HG02759 (cell line): ENCODE measurements at regions not wholly inside any gene's neighbourhood (a gene's known extent, or its start where the extent isn't known, plus 50 kb on each side); places are given as distances from the start of the nearest gene placed in this dataset.
"Not testable (repeated sequence)": the region's sequence is repeated elsewhere in the genome, so short reads cannot be mapped to it uniquely, and the experiment has no call there.

Experiments used
- ATAC-seq: cut with Tn5 transposase; IDR thresholded peaks from one replicate; pipeline ENCODE4 v1.9.1; 2021; ENCODE audit warnings: mild to moderate bottlenecking, moderate library complexity; ENCODE audit not compliant: unreplicated experiment

DNA sequence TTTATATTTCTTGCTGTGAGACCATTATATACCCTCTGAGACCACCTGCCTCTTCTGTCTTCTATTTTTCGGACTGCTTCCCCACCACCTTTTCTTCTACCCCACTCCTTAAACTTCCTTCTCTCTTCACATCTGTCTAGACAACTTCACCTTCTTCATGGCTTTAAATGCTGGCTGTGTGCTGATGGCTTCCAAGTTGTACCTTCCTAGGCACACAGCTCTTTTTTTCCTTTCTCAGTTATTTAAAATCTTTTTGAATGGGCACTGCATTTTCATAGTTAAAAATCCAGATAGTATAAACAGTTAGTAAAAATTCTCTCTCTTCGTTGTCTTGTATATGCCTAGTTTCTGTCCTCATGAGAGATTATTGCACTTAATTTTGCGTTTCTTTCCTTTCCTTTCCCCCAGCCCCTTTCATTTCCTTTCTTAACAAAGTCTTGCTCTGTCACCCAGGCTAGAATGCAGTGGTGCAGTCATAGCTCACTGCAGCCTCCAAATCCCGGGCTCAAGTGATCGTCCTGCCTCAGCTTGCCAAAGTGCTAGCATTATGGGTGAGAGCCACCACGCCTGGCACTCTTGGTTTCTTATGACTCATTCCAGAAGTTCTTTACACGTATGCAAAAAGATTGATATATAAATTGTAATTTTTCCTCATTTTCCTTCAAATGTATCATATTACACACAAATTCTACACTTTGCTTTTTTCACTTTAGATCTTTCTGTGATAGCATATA is 114.3 kb downstream of the NPIPB5 start:
- no peak for ATAC-seq

DNA sequence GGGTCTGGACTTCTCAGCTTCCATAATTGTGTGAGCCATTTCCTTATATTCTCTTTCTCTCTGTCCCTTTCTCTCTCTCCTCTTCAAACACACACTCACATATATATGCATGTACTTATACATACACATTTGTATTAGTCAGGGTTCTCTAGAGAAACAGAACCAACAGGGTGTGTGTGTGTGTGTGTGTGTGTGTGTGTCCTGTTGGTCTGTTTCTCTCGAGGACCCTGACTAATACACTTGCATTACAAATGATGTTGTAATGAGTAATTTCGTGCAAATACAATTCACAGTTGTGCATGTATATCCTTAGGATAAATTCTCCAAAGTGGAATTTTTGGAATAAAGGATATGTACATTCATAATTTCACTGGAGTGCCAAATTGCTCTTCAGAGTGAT is 115.3 kb downstream of the NPIPB5 start:
- no peak for ATAC-seq

DNA sequence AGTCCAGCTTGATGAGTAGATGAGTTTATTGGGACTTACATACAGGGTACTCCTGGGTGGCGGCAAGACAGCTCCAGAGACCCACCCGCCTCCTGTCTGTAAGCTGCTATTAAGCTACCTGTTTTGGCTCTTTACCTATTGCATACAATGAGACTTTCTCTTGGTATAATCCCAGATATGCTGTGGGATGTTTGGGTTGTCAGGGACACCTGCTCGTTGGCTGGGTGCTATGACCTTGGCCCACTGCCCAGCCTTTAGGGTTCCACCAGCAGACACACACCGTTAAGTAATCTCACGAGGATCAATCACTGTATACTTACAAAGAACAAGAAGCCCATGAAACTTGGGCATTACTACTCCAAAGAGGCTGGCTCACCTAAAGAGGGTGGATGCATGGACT is 116.4 kb downstream of the NPIPB5 start:
- no peak for ATAC-seq

- no peak for ATAC-seq
Measured at GRCh38 chr16:22628994-22629393, 118.3 kb downstream of the NPIPB5 start.

GRCh38 chr16:22630242-22630641 is 119.6 kb downstream of the NPIPB5 start:
- ATAC-seq = no peak

DNA sequence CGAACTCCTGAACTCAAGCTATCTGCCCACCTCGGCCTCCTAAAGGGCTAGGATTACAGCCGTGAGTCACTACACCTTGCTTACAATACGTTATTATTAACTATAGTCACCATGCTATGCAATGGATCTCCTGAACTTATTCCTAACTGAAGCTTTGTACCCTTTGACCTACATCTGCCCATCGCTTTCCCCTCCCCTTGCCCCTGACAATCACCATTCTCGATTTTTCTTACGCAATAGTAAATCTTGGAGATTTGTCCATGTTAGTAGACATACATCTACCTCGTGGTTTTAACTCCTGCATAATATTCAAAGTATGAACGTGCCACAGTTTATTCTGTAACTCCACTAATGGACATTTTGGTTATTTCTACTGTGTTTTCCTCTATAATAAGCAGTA is 120.6 kb downstream of the NPIPB5 start:
- no peak for ATAC-seq

- no peak for ATAC-seq
Measured at GRCh38 chr16:22632606-22633005, 121.9 kb downstream of the NPIPB5 start.

DNA sequence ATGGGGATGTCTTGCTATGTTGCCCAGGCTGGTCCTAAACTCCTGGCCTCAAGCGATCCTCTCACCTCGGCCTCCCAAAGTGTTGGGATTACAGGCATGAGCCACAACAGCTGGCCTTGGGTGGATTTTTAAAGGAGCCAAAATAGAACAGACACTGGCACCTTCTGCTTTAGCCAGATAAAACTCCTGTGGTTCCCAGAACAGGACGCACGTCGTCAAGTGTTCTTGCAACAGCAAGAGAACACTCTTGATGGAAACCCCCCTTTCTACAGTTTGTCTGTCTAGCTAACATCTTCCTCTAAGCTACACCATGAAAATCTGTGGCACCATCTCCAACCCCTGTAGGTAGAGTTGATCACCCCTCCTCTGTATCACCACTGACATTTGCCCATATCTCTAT is 122.6 kb downstream of the NPIPB5 start:
- ATAC-seq = no peak

DNA sequence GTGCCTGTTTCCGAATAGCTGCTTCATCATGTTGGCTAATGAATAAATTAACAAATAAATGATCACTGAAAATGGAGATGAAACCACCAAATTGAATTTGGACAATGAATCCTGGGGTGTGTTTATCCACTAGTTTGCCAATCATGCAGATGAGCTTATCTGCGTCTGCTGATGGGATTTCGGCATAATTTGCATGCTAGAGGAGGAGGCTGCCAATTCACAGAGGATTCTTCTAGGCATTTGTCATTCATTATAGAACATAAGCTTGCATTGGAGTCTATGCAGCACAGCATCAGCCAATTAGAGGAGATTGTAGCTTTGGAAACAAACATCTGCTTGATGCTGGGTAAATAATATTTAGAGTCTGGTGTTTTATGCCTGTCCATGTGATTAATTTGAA is 123.1 kb downstream of the NPIPB5 start:
- ATAC-seq = no peak

DNA sequence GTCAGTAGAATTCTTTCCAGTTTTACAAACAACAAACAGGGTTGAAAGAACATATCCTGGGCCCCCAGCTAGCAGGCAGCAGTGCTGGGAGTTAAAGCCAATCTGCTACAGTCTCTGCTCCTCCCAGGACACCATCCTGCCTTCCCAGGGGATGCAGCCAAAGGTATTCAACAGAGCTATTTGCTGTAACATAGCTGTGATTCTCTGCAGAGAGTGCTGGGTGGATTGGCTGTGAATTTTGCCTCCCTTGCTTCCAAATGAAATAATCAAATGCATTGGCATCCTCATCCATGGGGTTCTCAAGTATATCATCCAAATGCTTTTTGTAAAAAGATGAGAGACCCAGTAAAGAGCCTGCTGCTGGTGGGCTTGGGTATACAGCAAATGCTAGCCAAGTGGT is 124.3 kb downstream of the NPIPB5 start:
- ATAC-seq = no peak

GRCh38 chr16:22635357-22635761 is 124.7 kb downstream of the NPIPB5 start:
- no peak for ATAC-seq

GRCh38 chr16:22635801-22636200 is 125.1 kb downstream of the NPIPB5 start:
- ATAC-seq = no peak

DNA sequence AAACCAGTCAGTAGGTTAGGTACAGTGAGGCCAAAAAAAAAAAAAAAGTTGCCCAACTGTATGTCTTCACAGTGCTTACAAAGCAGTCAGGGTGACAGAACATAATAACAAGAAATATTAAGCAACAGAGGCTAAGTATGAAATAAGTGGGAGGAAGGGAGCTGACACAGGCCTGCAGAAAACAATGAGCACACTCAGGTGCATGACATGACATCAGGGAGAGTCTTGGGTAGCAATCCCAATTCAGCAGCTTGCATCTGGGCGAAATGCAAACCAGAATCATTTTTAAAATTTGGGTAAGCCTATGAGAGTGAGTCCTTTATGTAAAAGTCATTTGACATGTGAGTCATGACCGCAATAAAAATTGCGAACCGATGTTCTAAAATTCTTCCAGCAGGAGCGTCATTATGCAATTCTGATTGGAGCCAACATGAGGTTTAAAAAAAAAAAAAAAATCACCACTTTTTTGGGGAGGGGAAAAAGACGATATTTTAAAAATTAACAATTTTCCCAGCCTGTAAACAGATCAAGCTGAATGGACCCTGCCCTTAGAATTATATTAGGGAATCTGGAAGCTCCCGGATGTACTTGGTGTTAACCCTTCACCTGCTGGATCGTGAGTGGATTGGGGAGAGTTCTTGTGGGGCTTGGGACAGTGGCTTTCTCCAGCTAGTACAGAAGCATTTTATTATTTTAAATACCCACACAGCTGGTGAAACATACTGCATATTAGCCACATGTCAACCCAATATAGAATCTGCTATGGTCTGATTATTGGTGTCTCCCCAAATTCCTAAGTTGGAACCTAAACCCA is 127.9 kb downstream of the NPIPB5 start:
- ATAC-seq = no peak

DNA sequence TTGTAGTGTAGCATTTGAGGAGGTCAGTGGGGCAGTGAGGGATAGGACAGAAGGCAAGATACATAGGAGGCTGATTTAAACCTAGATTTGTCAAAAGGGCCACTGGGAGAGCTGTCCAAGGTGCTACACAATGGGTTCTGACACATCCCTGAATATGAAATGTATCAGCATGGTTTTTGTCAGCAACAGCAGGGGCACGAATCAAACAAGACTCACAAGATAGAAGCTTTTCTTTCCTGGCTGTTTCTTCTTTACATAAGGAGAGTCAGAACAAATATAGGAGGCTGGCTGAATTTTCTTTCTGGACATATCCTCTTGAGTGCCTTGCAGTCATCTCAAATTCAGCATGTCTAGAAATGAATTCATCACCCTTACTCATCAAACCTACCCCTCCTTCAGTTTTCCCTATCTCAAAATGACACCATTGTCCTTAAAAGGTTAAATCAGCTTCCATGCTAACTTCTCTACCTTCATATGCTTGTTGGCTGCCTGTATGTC is 130.5 kb downstream of the NPIPB5 start:
- no peak for ATAC-seq

- no peak for ATAC-seq
Measured at GRCh38 chr16:22642416-22643088, 131.9 kb downstream of the NPIPB5 start.

DNA sequence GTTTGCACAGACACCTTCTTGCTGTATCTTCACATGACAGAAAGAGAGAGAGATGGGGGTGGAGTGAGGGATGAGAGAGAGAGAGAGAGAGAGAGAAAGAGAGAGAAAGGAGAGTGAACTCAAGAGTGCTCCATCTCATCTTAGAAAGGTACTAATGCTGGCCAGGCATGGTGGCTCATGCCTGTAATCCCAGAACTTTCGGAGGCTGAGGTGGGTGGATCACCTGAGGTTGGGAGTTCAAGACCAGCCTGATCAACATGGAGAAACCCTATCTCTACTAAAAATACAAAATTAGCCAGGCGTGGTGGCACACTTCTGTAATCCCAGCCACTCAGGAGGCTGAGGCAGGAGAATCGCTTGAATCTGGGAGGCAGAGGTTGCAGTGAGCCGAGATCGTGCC is 132.5 kb downstream of the NPIPB5 start:
- ATAC-seq = not testable (repeated sequence)

DNA sequence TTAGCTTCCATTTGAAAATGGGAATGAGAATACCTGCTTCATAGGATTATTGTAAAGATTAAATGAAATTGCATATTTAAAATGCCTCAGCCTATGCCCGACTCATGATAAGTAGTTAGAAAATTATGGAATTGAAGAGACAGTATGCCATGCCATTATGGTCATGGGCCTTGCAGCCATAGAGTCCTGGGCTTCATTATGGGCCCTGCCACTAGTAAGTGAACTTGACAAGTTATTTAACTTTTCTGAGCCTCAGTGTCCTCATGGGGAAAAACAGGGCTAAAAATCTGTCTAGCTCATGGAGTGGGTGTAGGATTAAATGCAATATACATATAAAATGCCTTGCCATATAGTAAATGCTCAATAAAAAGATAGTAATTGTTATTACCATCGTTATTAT is 133.2 kb downstream of the NPIPB5 start:
- ATAC-seq = no peak

DNA sequence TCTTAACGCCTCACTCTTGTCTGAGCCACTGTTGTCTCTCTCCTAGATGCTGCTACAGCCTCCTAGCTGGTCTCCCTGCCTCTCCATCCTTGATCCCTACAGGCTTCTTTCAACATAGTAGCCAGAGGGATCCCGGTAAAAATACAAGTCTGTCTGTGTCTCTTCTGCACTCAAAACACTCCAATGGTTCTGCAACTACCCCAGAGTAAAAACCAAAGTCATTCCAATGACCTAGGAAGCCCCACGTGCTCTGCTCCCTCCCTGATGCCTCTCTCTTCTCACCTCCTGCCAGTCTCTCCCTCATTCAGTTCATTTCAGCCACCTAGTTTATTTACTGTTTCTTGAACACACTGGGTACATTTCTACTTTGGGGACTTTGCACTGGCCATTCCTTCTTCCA is 135.2 kb downstream of the NPIPB5 start:
- ATAC-seq = no peak

GRCh38 chr16:22646948-22647556 is 136.4 kb downstream of the NPIPB5 start:
- no peak for ATAC-seq

DNA sequence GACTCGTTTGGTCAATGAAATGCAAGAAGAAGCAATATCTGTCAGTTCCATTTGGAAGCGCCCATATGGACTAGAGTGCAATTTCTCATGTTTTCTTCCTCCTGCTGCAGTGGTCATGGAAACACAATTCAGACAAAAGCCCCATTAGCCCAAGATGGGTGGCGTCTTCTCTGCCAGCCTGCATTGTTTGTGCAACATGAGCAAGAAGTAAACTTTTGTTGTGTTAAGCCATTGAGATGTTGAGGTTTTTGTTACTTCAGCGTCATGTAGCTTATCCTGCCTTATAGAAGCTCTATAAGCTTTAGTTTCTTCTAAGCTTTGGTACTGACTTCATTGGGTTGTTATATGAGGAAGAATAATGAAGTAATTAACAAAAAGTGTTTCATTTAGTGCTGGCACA is 137.4 kb downstream of the NPIPB5 start:
- ATAC-seq = no peak

- no peak for ATAC-seq
Measured at GRCh38 chr16:22648941-22649340, 138.2 kb downstream of the NPIPB5 start.
